GM23338 (cell line): ENCODE measurements at regions not wholly inside any gene's neighbourhood (a gene's known extent, or its start where the extent isn't known, plus 50 kb on each side); places are given as distances from the start of the nearest gene placed in this dataset.

Experiments
- CREB1 ChIP-seq: fragments of 250-450 bp; sonication (Bioruptor Pico); IDR thresholded peaks from 2 replicates; pipeline ENCODE4 v1.5.0; 2020; ENCODE audit warnings: low read depth, mild to moderate bottlenecking, moderate library complexity
- EZH2 ChIP-seq: fragments of 200-600 bp; sonication (generic); IDR thresholded peaks from one replicate; pipeline ENCODE4 v1.8.0; 2017; ENCODE audit warnings: antibody characterized with exemption, mild to moderate bottlenecking, low read depth; ENCODE audit not compliant: unreplicated experiment
- POLR2AphosphoS5 ChIP-seq: IDR thresholded peaks from 2 replicates; pipeline ENCODE4 v1.6.1; 2016; ENCODE audit warnings: antibody characterized with exemption, low read depth
- TF ChIP-seq, protein P1 (sequence below), 2 experiments: fragments of 200-600 bp in 1 of 2; sonication (generic) in 1 of 2; conservative IDR thresholded peaks; 2 replicates each; pipeline versions ENCODE4 v1.5.1 to v1.6.1; 2016 to 2017; ENCODE audit warnings: antibody characterized with exemption in 2 of 2, low read depth in 2 of 2, mild to moderate bottlenecking in 2 of 2, moderate library complexity in 1 of 2
- TF ChIP-seq, protein P2 (sequence below): IDR thresholded peaks from one replicate; pipeline ENCODE4 v1.6.1; 2018; ENCODE audit warnings: antibody characterized with exemption; ENCODE audit not compliant: unreplicated experiment
- TF ChIP-seq, protein P3 (sequence below): IDR thresholded peaks from 2 replicates; pipeline ENCODE4 v1.6.1; 2016; ENCODE audit warnings: antibody characterized with exemption

DNA sequence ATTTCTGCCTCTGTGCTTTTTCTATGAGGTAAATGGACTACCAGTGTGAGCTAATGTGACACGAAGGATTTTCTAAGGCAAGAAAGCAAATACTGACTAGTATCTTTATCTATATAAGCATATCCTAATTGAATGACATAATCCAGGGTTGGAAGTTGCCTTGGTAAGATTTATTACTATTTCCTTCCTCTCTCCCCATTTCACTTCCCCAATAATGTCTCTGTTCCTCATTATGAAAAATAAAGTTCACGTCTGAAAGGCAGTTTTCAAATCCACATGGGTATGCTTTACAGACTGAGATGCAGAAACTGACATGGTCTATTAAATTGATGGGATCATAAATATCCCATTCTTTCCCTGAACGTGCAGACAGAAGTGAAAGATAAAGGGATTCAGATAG, 86.0 kb downstream of the DTWD1 start:
- TF ChIP-seq POLR2AphosphoS5 (no peak), EZH2 (no peak), CREB1 (no peak)
- TF ChIP-seq, protein P1, sequence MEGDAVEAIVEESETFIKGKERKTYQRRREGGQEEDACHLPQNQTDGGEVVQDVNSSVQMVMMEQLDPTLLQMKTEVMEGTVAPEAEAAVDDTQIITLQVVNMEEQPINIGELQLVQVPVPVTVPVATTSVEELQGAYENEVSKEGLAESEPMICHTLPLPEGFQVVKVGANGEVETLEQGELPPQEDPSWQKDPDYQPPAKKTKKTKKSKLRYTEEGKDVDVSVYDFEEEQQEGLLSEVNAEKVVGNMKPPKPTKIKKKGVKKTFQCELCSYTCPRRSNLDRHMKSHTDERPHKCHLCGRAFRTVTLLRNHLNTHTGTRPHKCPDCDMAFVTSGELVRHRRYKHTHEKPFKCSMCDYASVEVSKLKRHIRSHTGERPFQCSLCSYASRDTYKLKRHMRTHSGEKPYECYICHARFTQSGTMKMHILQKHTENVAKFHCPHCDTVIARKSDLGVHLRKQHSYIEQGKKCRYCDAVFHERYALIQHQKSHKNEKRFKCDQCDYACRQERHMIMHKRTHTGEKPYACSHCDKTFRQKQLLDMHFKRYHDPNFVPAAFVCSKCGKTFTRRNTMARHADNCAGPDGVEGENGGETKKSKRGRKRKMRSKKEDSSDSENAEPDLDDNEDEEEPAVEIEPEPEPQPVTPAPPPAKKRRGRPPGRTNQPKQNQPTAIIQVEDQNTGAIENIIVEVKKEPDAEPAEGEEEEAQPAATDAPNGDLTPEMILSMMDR (conservative IDR thresholded peaks at IDR 0.05; ENCODE audit: low read depth in 2 of 2), result no peak
- TF ChIP-seq, protein P2, sequence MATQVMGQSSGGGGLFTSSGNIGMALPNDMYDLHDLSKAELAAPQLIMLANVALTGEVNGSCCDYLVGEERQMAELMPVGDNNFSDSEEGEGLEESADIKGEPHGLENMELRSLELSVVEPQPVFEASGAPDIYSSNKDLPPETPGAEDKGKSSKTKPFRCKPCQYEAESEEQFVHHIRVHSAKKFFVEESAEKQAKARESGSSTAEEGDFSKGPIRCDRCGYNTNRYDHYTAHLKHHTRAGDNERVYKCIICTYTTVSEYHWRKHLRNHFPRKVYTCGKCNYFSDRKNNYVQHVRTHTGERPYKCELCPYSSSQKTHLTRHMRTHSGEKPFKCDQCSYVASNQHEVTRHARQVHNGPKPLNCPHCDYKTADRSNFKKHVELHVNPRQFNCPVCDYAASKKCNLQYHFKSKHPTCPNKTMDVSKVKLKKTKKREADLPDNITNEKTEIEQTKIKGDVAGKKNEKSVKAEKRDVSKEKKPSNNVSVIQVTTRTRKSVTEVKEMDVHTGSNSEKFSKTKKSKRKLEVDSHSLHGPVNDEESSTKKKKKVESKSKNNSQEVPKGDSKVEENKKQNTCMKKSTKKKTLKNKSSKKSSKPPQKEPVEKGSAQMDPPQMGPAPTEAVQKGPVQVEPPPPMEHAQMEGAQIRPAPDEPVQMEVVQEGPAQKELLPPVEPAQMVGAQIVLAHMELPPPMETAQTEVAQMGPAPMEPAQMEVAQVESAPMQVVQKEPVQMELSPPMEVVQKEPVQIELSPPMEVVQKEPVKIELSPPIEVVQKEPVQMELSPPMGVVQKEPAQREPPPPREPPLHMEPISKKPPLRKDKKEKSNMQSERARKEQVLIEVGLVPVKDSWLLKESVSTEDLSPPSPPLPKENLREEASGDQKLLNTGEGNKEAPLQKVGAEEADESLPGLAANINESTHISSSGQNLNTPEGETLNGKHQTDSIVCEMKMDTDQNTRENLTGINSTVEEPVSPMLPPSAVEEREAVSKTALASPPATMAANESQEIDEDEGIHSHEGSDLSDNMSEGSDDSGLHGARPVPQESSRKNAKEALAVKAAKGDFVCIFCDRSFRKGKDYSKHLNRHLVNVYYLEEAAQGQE, result no peak
- TF ChIP-seq, protein P3, sequence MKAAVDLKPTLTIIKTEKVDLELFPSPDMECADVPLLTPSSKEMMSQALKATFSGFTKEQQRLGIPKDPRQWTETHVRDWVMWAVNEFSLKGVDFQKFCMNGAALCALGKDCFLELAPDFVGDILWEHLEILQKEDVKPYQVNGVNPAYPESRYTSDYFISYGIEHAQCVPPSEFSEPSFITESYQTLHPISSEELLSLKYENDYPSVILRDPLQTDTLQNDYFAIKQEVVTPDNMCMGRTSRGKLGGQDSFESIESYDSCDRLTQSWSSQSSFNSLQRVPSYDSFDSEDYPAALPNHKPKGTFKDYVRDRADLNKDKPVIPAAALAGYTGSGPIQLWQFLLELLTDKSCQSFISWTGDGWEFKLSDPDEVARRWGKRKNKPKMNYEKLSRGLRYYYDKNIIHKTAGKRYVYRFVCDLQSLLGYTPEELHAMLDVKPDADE, result no peak
